Muscle layer of colon (tissue), 2 donors: ENCODE measurements at regions not wholly inside any gene's neighbourhood (a gene's known extent, or its start where the extent isn't known, plus 50 kb on each side); places are given as distances from the start of the nearest gene placed in this dataset.

ENCODE experiments used
- H3K27ac ChIP-seq: one replicate; pipeline ENCODE4 v1.7.0; 2013; ENCODE audit warnings: low read depth, mild to moderate bottlenecking, low read length, moderate library complexity
- H3K27me3 ChIP-seq, 2 donors: one replicate each; pipeline ENCODE4 v1.7.0; 2013; ENCODE audit warnings: low read length in 2 of 2, mild to moderate bottlenecking in 2 of 2; ENCODE audit not compliant: insufficient read depth in 2 of 2, control insufficient read depth in 1 of 2
- H3K36me3 ChIP-seq: one replicate; pipeline ENCODE4 v1.7.0; 2013; ENCODE audit warnings: mild to moderate bottlenecking, low read length; ENCODE audit not compliant: insufficient read depth
- H3K4me1 ChIP-seq: one replicate; pipeline ENCODE4 v1.7.0; 2013; ENCODE audit warnings: mild to moderate bottlenecking, low read length; ENCODE audit not compliant: insufficient read depth
- H3K4me3 ChIP-seq, 2 donors: one replicate each; pipeline ENCODE4 v1.7.0; 2013; ENCODE audit warnings: low read length in 2 of 2, low read depth in 1 of 2, mild to moderate bottlenecking in 1 of 2, moderate library complexity in 1 of 2
- H3K9ac ChIP-seq: one replicate; pipeline ENCODE4 v1.7.0; 2013; ENCODE audit warnings: low read length
- H3K9me3 ChIP-seq: one replicate; pipeline ENCODE4 v1.7.0; 2013; ENCODE audit warnings: mild to moderate bottlenecking, low read length
- donor health status: abdominal sarcoma.
- donor health status: Adenocarcinoma of cecum.

- no peaks in the 10 kb centered on the region for H3K27me3 ChIP-seq
- H3K4me1 ChIP-seq, result peaks cover 4% of the 10 kb centered on the region
- H3K9ac ChIP-seq, result no peak overlapping the region
- H3K27ac ChIP-seq, result no peak overlapping the region
- H3K36me3 ChIP-seq, result no peaks in the 10 kb centered on the region
- no peak overlapping the region for H3K4me3 ChIP-seq
- no peaks in the 10 kb centered on the region for H3K9me3 ChIP-seq
Measured at GRCh38 chr4:137309424-137309823, 222.9 kb downstream of the PCDH18 start.

- Histone ChIP-seq H3K4me3 (no peak overlapping the region), H3K9ac (no peak overlapping the region), H3K27me3 (no peaks in the 10 kb centered on the region), H3K27ac (no peak overlapping the region), H3K9me3 (no peaks in the 10 kb centered on the region), H3K4me1 (peaks cover 4% of the 10 kb centered on the region), H3K36me3 (no peaks in the 10 kb centered on the region)
Measured at GRCh38 chr4:137307806-137308205, 224.5 kb downstream of the PCDH18 start.

DNA sequence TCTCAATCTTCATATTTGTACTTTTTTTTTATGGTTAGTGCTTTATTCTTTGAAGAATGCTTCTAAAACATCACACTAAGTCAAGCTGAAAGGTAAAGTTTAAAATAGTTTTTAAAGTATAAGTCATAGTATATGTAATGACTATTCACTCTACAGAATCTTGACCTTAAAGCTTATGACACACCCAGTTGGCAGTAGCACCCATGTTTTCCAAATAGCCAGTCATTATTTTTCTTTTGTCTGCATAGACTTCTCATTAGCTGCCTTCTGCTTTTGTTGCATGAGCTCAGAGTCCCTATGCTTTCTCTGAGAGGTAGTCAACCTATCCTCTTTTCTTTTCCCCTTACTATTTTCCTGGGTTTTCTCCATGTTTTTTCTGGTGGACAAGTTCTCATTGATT, 231.5 kb downstream of the PCDH18 start:
- Histone ChIP-seq H3K27me3 (no peaks in the 10 kb centered on the region), H3K36me3 (no peaks in the 10 kb centered on the region), H3K4me3 (no peak overlapping the region), H3K27ac (no peak overlapping the region), H3K9me3 (no peaks in the 10 kb centered on the region), H3K4me1 (no peaks in the 10 kb centered on the region), H3K9ac (no peak overlapping the region)

GRCh38 chr4:137299281-137299680, 233.0 kb downstream of the PCDH18 start:
- no peaks in the 10 kb centered on the region for H3K4me1 ChIP-seq
- H3K9ac ChIP-seq, result no peak overlapping the region
- no peak overlapping the region for H3K27ac ChIP-seq
- H3K4me3 ChIP-seq, result no peak overlapping the region
- H3K36me3 ChIP-seq, result no peaks in the 10 kb centered on the region
- H3K27me3 ChIP-seq, result no peaks in the 10 kb centered on the region
- H3K9me3 ChIP-seq, result no peaks in the 10 kb centered on the region

DNA sequence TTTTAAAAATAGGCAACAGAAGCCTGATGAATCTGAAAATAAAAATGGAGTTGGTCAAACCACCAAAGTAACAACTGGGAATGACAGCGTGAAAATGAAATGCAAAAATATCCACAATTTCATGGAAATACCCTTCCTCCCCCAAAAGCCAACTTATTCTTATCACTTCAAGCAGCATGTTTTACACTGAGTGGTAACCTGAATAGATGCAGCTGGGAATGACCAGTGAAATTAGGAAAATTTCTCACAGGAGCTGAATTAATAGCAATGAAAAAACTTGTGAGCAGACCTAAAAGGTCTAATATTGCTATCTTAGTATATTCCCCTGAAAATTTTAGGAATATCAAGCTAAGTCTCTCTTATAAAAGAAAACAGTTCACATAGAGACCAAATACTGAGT, 239.0 kb downstream of the PCDH18 start:
- Histone ChIP-seq H3K27ac (no peak overlapping the region), H3K4me3 (no peak overlapping the region), H3K4me1 (no peaks in the 10 kb centered on the region), H3K9me3 (no peaks in the 10 kb centered on the region), H3K27me3 (no peaks in the 10 kb centered on the region), H3K9ac (no peak overlapping the region), H3K36me3 (no peaks in the 10 kb centered on the region)

DNA sequence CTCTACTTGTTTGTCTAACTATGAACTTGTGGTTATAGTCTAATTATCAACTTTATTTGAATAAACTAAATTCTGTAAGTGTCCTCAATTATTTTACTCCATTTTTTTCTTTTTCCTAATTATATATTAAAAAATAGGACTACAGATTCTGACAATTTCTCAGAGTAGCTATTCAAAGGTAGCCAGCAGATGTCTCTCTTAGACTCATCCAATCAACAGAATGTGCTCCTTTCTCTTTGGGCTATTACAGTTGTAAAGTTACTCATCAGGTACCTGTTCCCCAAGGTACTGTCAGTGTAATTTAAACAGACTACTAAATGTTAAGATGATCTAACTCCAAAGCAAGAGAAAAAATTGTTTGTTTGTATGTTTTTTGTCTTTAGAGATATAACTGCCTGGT, 248.6 kb downstream of the PCDH18 start:
- Histone ChIP-seq H3K4me1 (no peaks in the 10 kb centered on the region), H3K27ac (no peak overlapping the region), H3K27me3 (no peaks in the 10 kb centered on the region), H3K9ac (no peak overlapping the region), H3K4me3 (no peak overlapping the region), H3K9me3 (no peaks in the 10 kb centered on the region), H3K36me3 (no peaks in the 10 kb centered on the region)

- Histone ChIP-seq H3K9ac (no peak overlapping the region), H3K27ac (no peak overlapping the region), H3K27me3 (no peaks in the 10 kb centered on the region), H3K4me1 (no peaks in the 10 kb centered on the region), H3K36me3 (no peaks in the 10 kb centered on the region), H3K4me3 (no peak overlapping the region), H3K9me3 (no peaks in the 10 kb centered on the region)
Measured at GRCh38 chr4:137278431-137278830, 253.9 kb downstream of the PCDH18 start.

GRCh38 chr4:137274404-137274803, 257.9 kb downstream of the PCDH18 start:
- no peaks in the 10 kb centered on the region for H3K36me3 ChIP-seq
- H3K4me3 ChIP-seq, result no peak overlapping the region
- no peaks in the 10 kb centered on the region for H3K4me1 ChIP-seq
- no peaks in the 10 kb centered on the region for H3K9me3 ChIP-seq
- no peak overlapping the region for H3K27ac ChIP-seq
- no peaks in the 10 kb centered on the region for H3K27me3 ChIP-seq
- no peak overlapping the region for H3K9ac ChIP-seq

DNA sequence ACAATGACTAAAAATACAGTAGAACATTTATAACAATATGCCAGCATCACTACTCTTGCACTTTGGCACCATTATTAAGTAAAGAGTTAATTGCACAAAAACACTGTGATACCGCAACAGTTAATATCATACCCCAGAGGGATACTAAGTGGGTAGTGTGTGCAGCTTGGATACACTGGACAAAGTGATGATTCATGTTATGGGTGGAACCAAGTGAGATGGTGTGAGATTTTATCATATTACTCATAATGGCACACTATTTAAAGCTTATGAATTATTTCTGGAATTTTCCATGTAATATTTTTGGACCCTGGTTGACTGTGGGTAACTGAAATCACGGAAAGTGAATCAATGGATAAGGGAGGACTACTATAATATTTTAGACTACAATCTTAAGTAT, 265.3 kb downstream of the PCDH18 start:
- Histone ChIP-seq H3K36me3 (no peaks in the 10 kb centered on the region), H3K4me3 (no peak overlapping the region), H3K9ac (no peak overlapping the region), H3K9me3 (no peaks in the 10 kb centered on the region), H3K27me3 (no peaks in the 10 kb centered on the region), H3K27ac (no peak overlapping the region), H3K4me1 (no peaks in the 10 kb centered on the region)

DNA sequence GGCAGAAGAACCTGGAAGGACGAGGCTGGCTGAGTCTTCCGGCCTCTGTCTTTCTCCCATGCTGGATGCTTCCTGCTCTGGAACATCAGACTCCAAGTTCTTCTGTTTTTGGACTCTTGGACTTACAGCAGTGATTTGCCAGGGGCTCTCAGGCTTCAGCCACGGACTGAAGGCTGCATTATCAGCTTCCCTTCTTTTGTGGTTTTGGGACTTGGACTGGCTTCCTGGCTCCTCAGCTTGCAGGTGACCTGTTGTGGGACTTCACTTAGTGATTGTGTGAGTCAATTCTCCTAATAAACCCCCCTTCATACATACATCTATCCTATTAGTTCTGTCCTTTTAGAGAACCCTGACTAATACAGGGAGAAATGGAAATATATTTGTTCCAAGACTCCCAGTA, 265.8 kb downstream of the PCDH18 start:
- Histone ChIP-seq H3K9me3 (no peaks in the 10 kb centered on the region), H3K27ac (no peak overlapping the region), H3K36me3 (no peaks in the 10 kb centered on the region), H3K9ac (no peak overlapping the region), H3K4me1 (no peaks in the 10 kb centered on the region), H3K27me3 (no peaks in the 10 kb centered on the region), H3K4me3 (no peak overlapping the region)

DNA sequence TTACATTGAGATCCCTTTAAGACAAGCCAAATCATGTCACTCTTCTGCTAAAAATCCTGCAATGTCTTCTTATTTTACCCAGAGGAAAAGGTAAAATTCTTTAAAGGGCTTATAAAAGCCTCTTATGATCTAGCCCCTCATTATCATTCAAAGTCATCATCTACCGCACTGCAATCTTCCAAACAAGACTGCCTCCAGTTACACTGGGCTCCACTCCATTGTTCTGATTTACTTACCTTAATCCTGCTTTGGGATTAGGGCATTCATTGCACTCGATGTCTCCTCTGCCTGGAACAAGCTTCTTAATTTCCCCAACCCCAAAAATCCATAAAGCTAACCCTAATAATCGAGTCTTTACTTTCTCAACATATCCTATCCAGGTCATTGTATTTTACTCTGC, 269.1 kb downstream of the PCDH18 start:
- Histone ChIP-seq H3K36me3 (no peaks in the 10 kb centered on the region), H3K4me3 (no peak overlapping the region), H3K4me1 (no peaks in the 10 kb centered on the region), H3K27ac (no peak overlapping the region), H3K9me3 (no peaks in the 10 kb centered on the region), H3K27me3 (no peaks in the 10 kb centered on the region), H3K9ac (no peak overlapping the region)

DNA sequence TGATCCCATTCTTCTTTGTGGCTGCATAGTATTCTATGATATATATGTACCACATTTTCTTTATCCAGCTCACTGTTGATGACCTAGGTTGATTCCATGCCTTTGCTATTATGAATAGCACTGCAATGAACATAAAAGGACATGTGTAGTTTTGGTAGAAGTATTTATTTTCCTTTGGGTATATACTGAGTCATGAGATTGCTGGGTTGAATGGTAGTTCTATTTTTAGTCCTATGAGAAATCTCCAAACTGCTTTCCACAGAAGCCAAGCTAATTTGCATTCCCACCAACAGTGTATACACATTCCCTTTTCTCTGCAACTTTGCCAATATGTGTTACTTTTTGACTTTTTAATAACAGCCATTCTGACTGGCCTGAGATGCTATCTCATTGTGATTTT, 278.3 kb downstream of the PCDH18 start:
- no peak overlapping the region for H3K9ac ChIP-seq
- H3K4me1 ChIP-seq, result no peaks in the 10 kb centered on the region
- no peak overlapping the region for H3K4me3 ChIP-seq
- no peak overlapping the region for H3K27ac ChIP-seq
- H3K9me3 ChIP-seq, result no peaks in the 10 kb centered on the region
- H3K36me3 ChIP-seq, result no peaks in the 10 kb centered on the region
- no peaks in the 10 kb centered on the region for H3K27me3 ChIP-seq
